ENCODE measurements at regions not wholly inside any gene's neighbourhood (a gene's known extent, or its start where the extent isn't known, plus 50 kb on each side); places are given as distances from the start of the nearest gene placed in this dataset.

- Mint-ChIP-seq H3K4me1 (no peaks in the 10 kb centered on the region), H3K27me3 (ENCODE audit: insufficient read depth) (peaks cover 19% of the 10 kb centered on the region)
- peaks cover 19% of the 10 kb centered on the region for H3K27me3 ChIP-seq (ENCODE audit: control insufficient read depth, insufficient read depth, low read length, poor library complexity, severe bottlenecking)
These were observed 104.3 kb upstream of the MRPS22 start for GRCh38 chr3:139239550-139239949.

DNA sequence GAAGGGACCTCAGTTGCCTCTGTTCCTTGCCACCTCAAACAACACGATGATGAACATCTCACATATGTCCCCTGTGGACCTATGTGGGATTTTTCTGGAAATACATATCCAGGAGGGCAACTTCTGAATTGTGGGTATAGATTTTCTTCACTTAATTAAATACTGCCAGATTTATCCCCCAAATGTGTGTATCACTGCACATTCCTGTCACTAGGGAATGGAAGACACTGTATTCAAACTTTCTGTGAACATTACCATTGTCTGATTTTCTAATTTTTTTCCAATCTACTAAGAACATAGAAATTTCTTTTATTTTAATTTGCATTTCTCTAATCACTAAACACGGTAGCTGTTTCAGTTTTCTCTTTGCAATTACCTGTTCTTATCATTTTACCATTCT, 102.0 kb upstream of the MRPS22 start:
- H3K36me3 Mint-ChIP-seq (ENCODE audit: low read depth) = no peaks in the 10 kb centered on the region

More at GRCh38 chr3:139239550-139239949, 104.3 kb upstream of the MRPS22 start:
- TF ChIP-seq, protein P1, sequence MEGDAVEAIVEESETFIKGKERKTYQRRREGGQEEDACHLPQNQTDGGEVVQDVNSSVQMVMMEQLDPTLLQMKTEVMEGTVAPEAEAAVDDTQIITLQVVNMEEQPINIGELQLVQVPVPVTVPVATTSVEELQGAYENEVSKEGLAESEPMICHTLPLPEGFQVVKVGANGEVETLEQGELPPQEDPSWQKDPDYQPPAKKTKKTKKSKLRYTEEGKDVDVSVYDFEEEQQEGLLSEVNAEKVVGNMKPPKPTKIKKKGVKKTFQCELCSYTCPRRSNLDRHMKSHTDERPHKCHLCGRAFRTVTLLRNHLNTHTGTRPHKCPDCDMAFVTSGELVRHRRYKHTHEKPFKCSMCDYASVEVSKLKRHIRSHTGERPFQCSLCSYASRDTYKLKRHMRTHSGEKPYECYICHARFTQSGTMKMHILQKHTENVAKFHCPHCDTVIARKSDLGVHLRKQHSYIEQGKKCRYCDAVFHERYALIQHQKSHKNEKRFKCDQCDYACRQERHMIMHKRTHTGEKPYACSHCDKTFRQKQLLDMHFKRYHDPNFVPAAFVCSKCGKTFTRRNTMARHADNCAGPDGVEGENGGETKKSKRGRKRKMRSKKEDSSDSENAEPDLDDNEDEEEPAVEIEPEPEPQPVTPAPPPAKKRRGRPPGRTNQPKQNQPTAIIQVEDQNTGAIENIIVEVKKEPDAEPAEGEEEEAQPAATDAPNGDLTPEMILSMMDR (conservative IDR thresholded peaks at IDR 0.05) = no peak
- Histone ChIP-seq H3K4me1 (ENCODE audit: control insufficient read depth, insufficient read depth, low read length) (no peaks in the 10 kb centered on the region), H3K9me3 (ENCODE audit: control insufficient read depth, low read length) (no peaks in the 10 kb centered on the region), H3K4me3 (ENCODE audit: low read length) (no peak overlapping the region), H3K36me3 (ENCODE audit: control insufficient read depth, insufficient read depth, low read length) (no peaks in the 10 kb centered on the region), H3K9ac (ENCODE audit: extremely low read depth, low read length, poor library complexity, severe bottlenecking) (no peak overlapping the region), H3K27ac (ENCODE audit: low read depth, low read length) (no peak overlapping the region)
- Mint-ChIP-seq H3K4me3 (no peak overlapping the region), H3K9me3 (no peaks in the 10 kb centered on the region), H3K36me3 (ENCODE audit: low read depth) (no peaks in the 10 kb centered on the region), H3K27ac (no peak overlapping the region)
- DNase-seq = no peak

GRCh38 chr3:139243710-139244109, 100.1 kb upstream of the MRPS22 start:
- Histone ChIP-seq H3K9me3 (ENCODE audit: control insufficient read depth, low read length) (no peaks in the 10 kb centered on the region), H3K36me3 (ENCODE audit: control insufficient read depth, insufficient read depth, low read length) (no peaks in the 10 kb centered on the region), H3K4me1 (ENCODE audit: control insufficient read depth, insufficient read depth, low read length) (no peaks in the 10 kb centered on the region), H3K9ac (ENCODE audit: extremely low read depth, low read length, poor library complexity, severe bottlenecking) (no peak overlapping the region), H3K27me3 (ENCODE audit: control insufficient read depth, insufficient read depth, low read length, poor library complexity, severe bottlenecking) (peaks cover 23% of the 10 kb centered on the region), H3K4me3 (ENCODE audit: low read length) (no peak overlapping the region), H3K27ac (ENCODE audit: low read depth, low read length) (no peak overlapping the region)
- Mint-ChIP-seq H3K36me3 (ENCODE audit: low read depth) (no peaks in the 10 kb centered on the region), H3K4me1 (no peaks in the 10 kb centered on the region), H3K27me3 (ENCODE audit: insufficient read depth) (peaks cover 17% of the 10 kb centered on the region), H3K4me3 (no peak overlapping the region), H3K9me3 (no peaks in the 10 kb centered on the region), H3K27ac (no peak overlapping the region)
- no peak for DNase-seq
- TF ChIP-seq, protein P1 (conservative IDR thresholded peaks at IDR 0.05) = no peak
- WGBS, 2 experiments (ENCODE audit: insufficient coverage in 1 of 2, insufficient read length in 1 of 2) = 84 to 87% methylated on average over 4 of the region's 4 CpGs

More for the DNA sequence above, 102.0 kb upstream of the MRPS22 start:
- Mint-ChIP-seq H3K9me3 (no peaks in the 10 kb centered on the region), H3K27me3 (ENCODE audit: insufficient read depth) (peaks cover 19% of the 10 kb centered on the region), H3K4me1 (no peaks in the 10 kb centered on the region), H3K27ac (no peak overlapping the region), H3K4me3 (no peak overlapping the region)
- Histone ChIP-seq H3K4me3 (ENCODE audit: low read length) (no peak overlapping the region), H3K36me3 (ENCODE audit: control insufficient read depth, insufficient read depth, low read length) (no peaks in the 10 kb centered on the region), H3K27me3 (ENCODE audit: control insufficient read depth, insufficient read depth, low read length, poor library complexity, severe bottlenecking) (peaks cover 23% of the 10 kb centered on the region), H3K9ac (ENCODE audit: extremely low read depth, low read length, poor library complexity, severe bottlenecking) (no peak overlapping the region), H3K27ac (ENCODE audit: low read depth, low read length) (no peak overlapping the region), H3K9me3 (ENCODE audit: control insufficient read depth, low read length) (no peaks in the 10 kb centered on the region), H3K4me1 (ENCODE audit: control insufficient read depth, insufficient read depth, low read length) (no peaks in the 10 kb centered on the region)
- 80 to 83% methylated on average over 1 to 2 of the region's 2 CpGs for WGBS, 2 experiments (ENCODE audit: insufficient coverage in 1 of 2, insufficient read length in 1 of 2)
- TF ChIP-seq, protein P1 (conservative IDR thresholded peaks at IDR 0.05) = peak; percentile 64
- no peak for DNase-seq
